Tibial nerve (tissue), 4 donors: ENCODE measurements at regions not wholly inside any gene's neighbourhood (a gene's known extent, or its start where the extent isn't known, plus 50 kb on each side); places are given as distances from the start of the nearest gene placed in this dataset.
"Not testable (repeated sequence)": the region's sequence is repeated elsewhere in the genome, so short reads cannot be mapped to it uniquely, and the experiment has no call there.

Source experiments
- DNase-seq, 2 donors: peaks; one replicate each; pipeline ENCODE4 v3.0.0-alpha.2; 2019; ENCODE audit warnings: low spot score in 2 of 2
- H3K27ac ChIP-seq, 4 donors: fragments of 200-600 bp; sonication (generic) in 3 of 4; one replicate each; pipeline ENCODE4 v1.5.1; 2017 to 2019; ENCODE audit warnings: mild to moderate bottlenecking in 1 of 4
- H3K27me3 ChIP-seq, 2 donors: fragments of 200-600 bp; sonication (generic) in 1 of 2; one replicate each; pipeline versions ENCODE4 v1.5.1 to v1.6.0; 2017 to 2019
- H3K36me3 ChIP-seq, 3 donors: fragments of 200-600 bp; sonication (generic); one replicate each; pipeline ENCODE4 v1.5.1; 2018 to 2019
- H3K4me1 ChIP-seq, 4 donors: fragments of 200-600 bp; sonication (generic) in 3 of 4; one replicate each; pipeline ENCODE4 v1.5.1; 2017 to 2019
- H3K4me3 ChIP-seq, 4 donors: fragments of 200-600 bp; sonication (generic) in 3 of 4; one replicate each; pipeline ENCODE4 v1.5.1; 2017 to 2019; ENCODE audit warnings: mild to moderate bottlenecking in 1 of 4, moderate library complexity in 1 of 4
- H3K9me3 ChIP-seq, 4 donors: fragments of 200-600 bp; sonication (generic) in 3 of 4; one replicate each; pipeline ENCODE4 v1.5.1; 2017 to 2019
- EP300 ChIP-seq, 2 donors: sonication (generic); formaldehyde crosslinking; IDR thresholded peaks; one replicate each; pipeline ENCODE4 v1.6.1; 2017; ENCODE audit warnings: antibody characterized with exemption in 2 of 2, mild to moderate bottlenecking in 1 of 2
- POLR2A ChIP-seq, 2 donors: fragments of 450-650 bp; IDR thresholded peaks; one replicate each; pipeline ENCODE4 v1.6.1; 2017; ENCODE audit warnings: antibody characterized with exemption in 2 of 2, mild to moderate bottlenecking in 2 of 2, moderate library complexity in 2 of 2
- WGBS, 2 donors: methylation state at CpG; one replicate each; pipeline ENCODE4 v1.1.5; 2018; 5-methylcytosine and 5-hydroxymethylcytosine counted together
- TF ChIP-seq, protein P1 (sequence below), 5 experiments: fragments of 200-600 bp in 3 of 5; fragments of 450-650 bp in 2 of 5; sonication (generic) in 3 of 5; IDR thresholded peaks; one replicate each; pipeline ENCODE4 v1.5.1; 2016 to 2019; ENCODE audit warnings: antibody characterized with exemption in 5 of 5, mild to moderate bottlenecking in 3 of 5, moderate library complexity in 2 of 5

DNA sequence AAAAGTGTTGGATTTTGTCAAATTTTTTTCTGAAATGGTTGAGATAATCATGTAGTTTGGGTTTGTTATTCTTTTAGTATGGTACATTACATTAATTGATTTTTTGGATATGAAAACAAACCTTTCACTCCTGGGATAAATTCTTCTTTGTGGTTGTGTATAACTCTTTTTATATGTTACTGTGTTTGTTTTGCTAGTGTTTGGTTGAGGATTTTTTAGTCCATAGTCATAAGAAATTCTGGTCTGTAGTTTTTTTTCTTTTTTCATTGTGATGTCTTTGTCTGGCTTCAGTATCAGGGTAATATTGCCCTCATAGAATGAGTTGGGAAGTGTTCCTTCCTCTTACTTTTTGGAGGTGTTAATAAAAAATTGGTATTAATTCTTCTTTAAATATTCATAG lies 122.2 kb upstream of the ATXN1 start:
- H3K4me3 ChIP-seq: no peak overlapping the region
- TF ChIP-seq EP300 (IDR thresholded peaks at IDR 0.05) (no peak), POLR2A (IDR thresholded peaks at IDR 0.05) (no peak)
- TF ChIP-seq, protein P1, sequence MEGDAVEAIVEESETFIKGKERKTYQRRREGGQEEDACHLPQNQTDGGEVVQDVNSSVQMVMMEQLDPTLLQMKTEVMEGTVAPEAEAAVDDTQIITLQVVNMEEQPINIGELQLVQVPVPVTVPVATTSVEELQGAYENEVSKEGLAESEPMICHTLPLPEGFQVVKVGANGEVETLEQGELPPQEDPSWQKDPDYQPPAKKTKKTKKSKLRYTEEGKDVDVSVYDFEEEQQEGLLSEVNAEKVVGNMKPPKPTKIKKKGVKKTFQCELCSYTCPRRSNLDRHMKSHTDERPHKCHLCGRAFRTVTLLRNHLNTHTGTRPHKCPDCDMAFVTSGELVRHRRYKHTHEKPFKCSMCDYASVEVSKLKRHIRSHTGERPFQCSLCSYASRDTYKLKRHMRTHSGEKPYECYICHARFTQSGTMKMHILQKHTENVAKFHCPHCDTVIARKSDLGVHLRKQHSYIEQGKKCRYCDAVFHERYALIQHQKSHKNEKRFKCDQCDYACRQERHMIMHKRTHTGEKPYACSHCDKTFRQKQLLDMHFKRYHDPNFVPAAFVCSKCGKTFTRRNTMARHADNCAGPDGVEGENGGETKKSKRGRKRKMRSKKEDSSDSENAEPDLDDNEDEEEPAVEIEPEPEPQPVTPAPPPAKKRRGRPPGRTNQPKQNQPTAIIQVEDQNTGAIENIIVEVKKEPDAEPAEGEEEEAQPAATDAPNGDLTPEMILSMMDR (IDR thresholded peaks at IDR 0.05): no peak
- no peaks in the 10 kb centered on the region for H3K4me1 ChIP-seq
- H3K36me3 ChIP-seq: no peaks in the 10 kb centered on the region
- peaks cover 0 to under 1% (median 0%) of the 10 kb centered on the region in 4 donors for H3K9me3 ChIP-seq
- no peak overlapping the region for H3K27ac ChIP-seq
- H3K27me3 ChIP-seq: no peaks in the 10 kb centered on the region
- DNase-seq: no peak

DNA sequence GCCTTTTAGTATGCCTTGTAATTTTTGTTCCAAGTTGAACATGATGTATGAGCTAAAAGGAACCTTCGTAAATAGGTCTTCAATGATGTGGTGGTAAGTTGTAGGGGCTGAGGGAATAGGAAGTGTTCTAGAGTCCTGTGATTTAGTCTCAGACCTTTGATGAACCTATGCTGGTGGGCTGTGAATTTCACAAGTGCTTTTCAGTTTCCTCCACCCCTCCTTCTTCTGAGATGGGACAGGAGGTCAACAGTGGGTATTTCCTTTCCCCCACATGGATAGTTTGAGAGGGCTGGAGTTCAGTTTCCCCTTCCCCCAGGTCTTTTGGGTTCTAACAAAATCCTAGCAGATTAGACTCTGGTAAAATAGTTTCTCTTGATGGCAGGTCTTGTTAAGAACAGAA lies 121.0 kb upstream of the ATXN1 start:
- no peaks in the 10 kb centered on the region for H3K36me3 ChIP-seq

DNA sequence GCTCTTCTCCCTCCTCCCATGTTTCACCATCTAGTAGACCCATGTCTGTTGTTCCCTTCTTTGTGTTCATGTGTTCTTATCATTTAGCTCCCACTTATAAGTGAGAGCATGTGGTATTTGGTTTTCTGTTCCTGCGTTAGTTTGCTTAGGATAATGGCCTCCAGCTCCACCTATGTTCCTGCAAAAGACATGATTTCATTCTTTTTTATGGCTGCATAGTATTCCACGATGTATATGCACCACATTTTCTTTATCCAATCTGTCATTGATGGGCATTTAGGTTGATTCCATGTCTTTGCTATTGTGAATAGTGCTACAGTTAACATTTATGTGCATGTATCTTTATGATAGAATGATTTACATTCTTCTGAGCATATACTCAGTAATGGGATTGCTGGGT lies 115.6 kb upstream of the ATXN1 start:
- DNase-seq, H3K9me3 ChIP-seq, H3K4me3 ChIP-seq, H3K4me1 ChIP-seq, H3K36me3 ChIP-seq, H3K27me3 ChIP-seq, H3K27ac ChIP-seq: not testable (repeated sequence)
- WGBS, 2 donors: 91 to 93% methylated on average over 2 of the region's 2 CpGs

More for the DNA sequence above, 121.0 kb upstream of the ATXN1 start:
- Histone ChIP-seq H3K9me3 (peaks cover 0 to 6% (median 0%) of the 10 kb centered on the region in 4 donors), H3K4me3 (no peak overlapping the region), H3K4me1 (no peaks in the 10 kb centered on the region), H3K27ac (no peak overlapping the region), H3K27me3 (no peaks in the 10 kb centered on the region)
- no peak for TF ChIP-seq POLR2A (IDR thresholded peaks at IDR 0.05)
- TF ChIP-seq EP300 (IDR thresholded peaks at IDR 0.05): no peak
- TF ChIP-seq, protein P1 (IDR thresholded peaks at IDR 0.05): no peak
- 81 to 90% methylated on average over 1 of the region's 1 CpG for WGBS, 2 donors
- no peak for DNase-seq

DNA sequence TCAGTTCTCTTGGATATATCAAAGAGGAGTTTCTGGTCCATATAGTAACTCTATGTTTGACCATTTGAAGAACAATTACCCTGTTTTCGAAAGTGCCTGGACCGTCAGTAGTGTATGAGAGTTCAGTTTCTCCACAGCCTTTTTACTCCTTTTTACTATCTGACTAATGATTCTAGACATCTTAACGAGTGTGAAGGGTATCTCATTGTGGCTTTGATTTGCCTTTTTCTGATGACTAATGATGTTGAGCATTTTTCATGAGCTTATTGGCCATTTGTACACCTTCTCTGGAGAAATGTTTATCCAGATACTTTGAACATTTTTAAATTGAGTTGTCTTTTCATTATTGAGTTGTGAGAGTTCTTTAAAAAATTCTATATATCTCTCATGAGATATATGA lies 114.9 kb upstream of the ATXN1 start:
- TF ChIP-seq EP300 (IDR thresholded peaks at IDR 0.05) (no peak), POLR2A (IDR thresholded peaks at IDR 0.05) (no peak)
- TF ChIP-seq, protein P1 (IDR thresholded peaks at IDR 0.05): no peak
- 67% methylated on average over 3 of the region's 3 CpGs for WGBS, 2 donors

DNA sequence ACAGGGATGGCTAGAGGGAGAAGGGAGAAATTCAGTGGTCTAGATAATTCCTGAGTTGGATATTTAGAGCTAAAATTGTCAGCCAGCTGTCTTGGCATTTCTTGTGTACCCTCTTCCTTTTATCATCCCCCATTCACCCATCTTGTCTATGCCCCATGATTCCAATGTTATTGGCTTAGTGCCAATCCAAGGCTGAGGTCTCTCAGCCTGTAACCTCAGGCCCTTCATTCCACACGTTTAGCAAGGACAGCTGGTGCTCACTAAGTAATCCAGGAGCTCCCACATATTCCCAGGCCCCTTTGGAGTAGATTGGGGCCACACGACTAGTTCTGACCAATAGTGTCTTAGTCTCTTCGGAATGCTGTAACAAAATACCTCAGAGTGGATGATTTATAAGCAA lies 112.4 kb upstream of the ATXN1 start:
- 60 to 66% methylated on average over 3 of the region's 3 CpGs for WGBS, 2 donors

More for the DNA sequence above, 114.9 kb upstream of the ATXN1 start:
- Histone ChIP-seq H3K4me3 (no peak overlapping the region), H3K9me3 (peaks cover 0 to 6% (median 3%) of the 10 kb centered on the region in 4 donors), H3K27ac (no peak overlapping the region), H3K27me3 (no peaks in the 10 kb centered on the region), H3K4me1 (no peaks in the 10 kb centered on the region), H3K36me3 (no peaks in the 10 kb centered on the region)
- DNase-seq: no peak

More for the DNA sequence above, 112.4 kb upstream of the ATXN1 start:
- Histone ChIP-seq H3K27me3 (no peaks in the 10 kb centered on the region), H3K4me1 (no peaks in the 10 kb centered on the region), H3K27ac (no peak overlapping the region), H3K36me3 (no peaks in the 10 kb centered on the region), H3K9me3 (peaks cover 0 to 6% (median 3%) of the 10 kb centered on the region in 4 donors), H3K4me3 (no peak overlapping the region)
- DNase-seq: no peak
- no peak for TF ChIP-seq POLR2A (IDR thresholded peaks at IDR 0.05)
- TF ChIP-seq, protein P1 (IDR thresholded peaks at IDR 0.05): no peak
- no peak for TF ChIP-seq EP300 (IDR thresholded peaks at IDR 0.05)
